Spinal cord (tissue), 9 donors: ENCODE measurements at regions not wholly inside any gene's neighbourhood (a gene's known extent, or its start where the extent isn't known, plus 50 kb on each side); places are given as distances from the start of the nearest gene placed in this dataset.

ENCODE experiments used
- DNase-seq, 6 donors: peaks; one replicate each; pipeline versions ENCODE4 v3.0.0 to v3.0.0-alpha.2; 2013 to 2015; ENCODE audit warnings: low spot score in 6 of 6, low read depth in 4 of 6
- H3K27ac ChIP-seq: one replicate; pipeline ENCODE4 v1.5.1; 2013; ENCODE audit warnings: low read depth, low read length, control low read depth
- H3K27me3 ChIP-seq: one replicate; pipeline ENCODE4 v1.6.1; 2013; ENCODE audit warnings: low read length; ENCODE audit not compliant: control insufficient read depth, insufficient read depth
- H3K36me3 ChIP-seq: one replicate; pipeline ENCODE4 v1.6.1; 2013; ENCODE audit warnings: low read length; ENCODE audit not compliant: control insufficient read depth, insufficient read depth
- H3K4me1 ChIP-seq: one replicate; pipeline ENCODE4 v1.6.1; 2013; ENCODE audit warnings: low read length; ENCODE audit not compliant: control insufficient read depth, insufficient read depth
- H3K4me3 ChIP-seq: one replicate; pipeline ENCODE4 v1.5.1; 2013; ENCODE audit warnings: low read depth, low read length, control low read depth
- H3K9me3 ChIP-seq: one replicate; pipeline ENCODE4 v1.6.1; 2013; ENCODE audit warnings: low read length; ENCODE audit not compliant: control insufficient read depth, insufficient read depth
- WGBS: methylation state at CpG from one replicate; pipeline ENCODE4 v1.1.5; 2013; ENCODE audit warnings: missing lambda C conversion rate; ENCODE audit not compliant: insufficient coverage; 5-methylcytosine and 5-hydroxymethylcytosine counted together
- donor health status: healthy.

DNA sequence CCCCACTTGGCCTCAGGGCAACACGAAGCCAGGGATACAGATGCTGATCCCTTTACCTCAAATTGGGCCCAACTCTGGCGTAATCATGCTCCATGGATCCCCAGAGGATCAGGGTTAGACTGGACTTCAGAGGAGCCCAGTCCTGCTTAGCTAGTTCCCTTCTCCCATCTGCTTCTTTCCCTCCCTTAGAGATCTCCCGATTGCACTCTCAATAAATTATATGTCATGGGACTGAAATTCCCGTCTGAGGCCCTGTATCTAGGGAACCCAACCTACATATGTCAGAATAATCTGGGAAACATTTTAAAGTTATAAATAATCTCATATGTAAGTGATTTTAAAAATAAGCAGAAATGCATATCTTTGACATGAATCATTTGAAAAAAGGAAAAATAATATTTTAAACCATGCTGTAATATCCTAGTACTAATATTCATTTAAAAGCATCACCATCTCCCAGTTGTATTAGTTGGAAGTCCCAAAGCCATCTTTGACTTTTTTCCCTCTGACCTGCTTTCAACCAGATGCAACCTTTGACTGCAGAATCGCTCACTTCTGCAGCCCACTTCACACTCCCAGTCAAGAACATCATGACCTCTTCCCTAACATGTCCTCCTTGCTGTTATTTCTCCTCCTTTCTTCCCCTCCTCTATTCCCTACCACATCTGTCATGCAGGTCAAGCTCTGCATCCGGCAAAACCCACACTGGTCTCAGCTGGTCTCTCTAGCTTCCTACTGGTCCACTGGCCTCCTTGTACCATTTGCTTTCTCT is 393.6 kb downstream of the BTBD3 start:
- Histone ChIP-seq H3K27me3 (no peaks in the 10 kb centered on the region), H3K36me3 (no peaks in the 10 kb centered on the region), H3K4me1 (no peaks in the 10 kb centered on the region), H3K27ac (no peak overlapping the region), H3K9me3 (peaks cover 4% of the 10 kb centered on the region), H3K4me3 (no peak overlapping the region)
- DNase-seq: no peak
- 94% methylated on average over 4 of the region's 6 CpGs for WGBS

DNA sequence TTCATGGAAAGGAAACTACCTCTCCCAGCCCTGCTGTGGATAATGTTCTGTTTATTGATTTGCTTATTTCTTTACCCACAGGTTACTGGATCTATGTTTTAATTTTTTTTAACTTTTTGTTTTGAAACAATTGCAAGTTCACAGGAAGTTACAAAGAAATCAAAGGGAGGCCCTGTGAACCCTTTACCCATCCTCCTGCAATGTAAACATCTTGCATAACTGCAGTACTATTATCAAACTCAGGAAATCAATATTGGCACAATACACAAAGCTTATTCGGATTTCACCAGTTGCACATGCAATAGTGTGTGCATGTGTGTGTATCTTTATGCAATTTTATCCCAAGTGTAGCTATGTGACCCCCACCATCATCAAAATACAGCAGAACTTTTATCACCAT is 398.0 kb downstream of the BTBD3 start:
- Histone ChIP-seq H3K9me3 (no peaks in the 10 kb centered on the region), H3K4me1 (no peaks in the 10 kb centered on the region), H3K27me3 (no peaks in the 10 kb centered on the region), H3K27ac (no peak overlapping the region), H3K36me3 (no peaks in the 10 kb centered on the region), H3K4me3 (no peak overlapping the region)
- DNase-seq: no peak
- no CpG with 5 or more reads among the region's 1 CpG for whole genome bisulfite sequencing

DNA sequence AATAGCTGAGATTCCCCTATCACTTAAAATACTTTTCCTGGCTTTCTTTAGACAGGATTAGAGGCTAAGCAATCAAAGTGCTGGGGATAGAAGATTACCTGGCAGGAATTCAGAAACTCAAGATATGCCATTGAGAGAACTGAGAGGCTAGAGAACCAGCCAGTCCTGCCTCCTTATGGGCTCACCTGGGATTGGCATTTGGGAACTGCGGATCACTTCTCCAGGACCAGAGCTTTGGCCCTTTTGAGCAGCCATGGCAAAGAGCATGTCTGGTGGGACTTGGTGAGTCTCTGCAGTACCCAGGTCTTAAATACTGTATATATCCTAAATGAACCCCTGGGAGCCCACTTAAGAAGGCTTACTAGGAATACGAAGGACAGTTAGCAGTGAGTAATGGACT is 399.1 kb downstream of the BTBD3 start:
- WGBS: 92% methylated on average over 2 of the region's 2 CpGs
- H3K36me3 ChIP-seq: no peaks in the 10 kb centered on the region
- H3K4me3 ChIP-seq: no peak overlapping the region
- peaks cover 2% of the 10 kb centered on the region for H3K4me1 ChIP-seq
- H3K27ac ChIP-seq: no peak overlapping the region
- H3K9me3 ChIP-seq: no peaks in the 10 kb centered on the region
- DNase-seq: no peak
- no peaks in the 10 kb centered on the region for H3K27me3 ChIP-seq

DNA sequence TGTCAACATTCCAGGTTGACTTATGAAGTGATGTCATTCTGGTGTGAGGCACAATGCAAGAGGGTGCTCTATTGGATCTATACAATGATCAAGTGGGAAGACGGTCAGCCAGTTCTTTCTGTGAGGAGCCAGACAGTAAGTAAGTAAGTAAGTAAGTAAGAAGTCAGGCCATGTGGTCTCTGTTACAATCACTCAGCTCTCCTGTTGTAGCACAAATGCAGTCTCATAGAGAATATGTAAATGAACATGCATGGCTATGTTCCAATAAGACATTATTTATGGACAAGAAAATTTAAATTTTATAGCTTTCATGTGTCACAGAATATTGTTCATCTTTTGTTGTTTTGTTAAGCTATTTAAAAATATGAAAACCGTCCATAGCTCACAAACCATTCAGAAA is 399.7 kb downstream of the BTBD3 start:
- H3K4me1 ChIP-seq: peaks cover 3% of the 10 kb centered on the region
- whole genome bisulfite sequencing: 88% methylated on average over 1 of the region's 2 CpGs
- no peak for DNase-seq
- no peaks in the 10 kb centered on the region for H3K36me3 ChIP-seq
- no peaks in the 10 kb centered on the region for H3K9me3 ChIP-seq
- no peak overlapping the region for H3K4me3 ChIP-seq
- H3K27me3 ChIP-seq: no peaks in the 10 kb centered on the region
- no peak overlapping the region for H3K27ac ChIP-seq

DNA sequence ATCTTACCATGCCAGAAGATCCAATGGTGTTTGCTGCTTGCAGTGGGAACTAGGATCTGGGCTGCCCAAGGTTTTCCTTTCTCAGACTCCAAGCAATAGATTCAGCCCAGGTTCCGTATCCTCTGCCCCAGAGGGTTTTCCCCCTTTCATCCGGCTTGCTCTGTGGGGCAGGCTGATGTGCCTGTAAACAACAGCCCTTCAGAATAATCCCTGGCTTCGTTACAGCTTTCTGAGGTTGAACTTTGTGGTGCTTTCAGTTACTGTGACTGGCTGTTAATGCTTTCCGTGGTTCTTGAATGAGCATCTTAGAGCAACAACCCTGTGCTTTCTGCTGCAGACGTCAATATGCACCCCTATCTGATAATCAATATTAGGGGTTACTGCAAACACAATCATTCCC is 400.4 kb downstream of the BTBD3 start:
- Histone ChIP-seq H3K27ac (no peak overlapping the region), H3K4me1 (peaks cover 3% of the 10 kb centered on the region), H3K4me3 (no peak overlapping the region), H3K9me3 (no peaks in the 10 kb centered on the region), H3K27me3 (no peaks in the 10 kb centered on the region), H3K36me3 (no peaks in the 10 kb centered on the region)
- peak in 2 of 6 donors; percentile 25 to 48 for DNase-seq
- WGBS: 44% methylated on average over 4 of the region's 5 CpGs

DNA sequence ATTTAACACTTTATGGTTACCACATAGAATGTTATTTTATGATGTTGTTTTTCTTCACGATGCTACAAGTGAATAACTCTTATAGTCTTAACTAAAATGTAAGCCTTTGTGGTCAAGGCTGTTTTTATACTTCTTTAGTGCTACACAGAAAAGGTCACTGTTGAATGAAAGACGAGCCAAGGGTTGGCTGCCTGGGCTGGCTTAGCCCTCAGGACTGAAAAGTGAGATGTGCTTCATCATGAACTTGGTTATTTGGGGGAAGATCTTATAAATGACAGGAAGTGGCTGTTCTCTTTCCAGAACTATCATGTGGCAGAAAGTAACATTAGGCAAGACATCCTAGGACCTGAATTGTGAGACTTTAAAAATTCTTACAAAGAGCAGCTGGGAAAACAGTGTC is 404.0 kb downstream of the BTBD3 start:
- DNase-seq: no peak
- no peaks in the 10 kb centered on the region for H3K36me3 ChIP-seq
- H3K27me3 ChIP-seq: no peaks in the 10 kb centered on the region
- H3K4me1 ChIP-seq: peaks cover 3% of the 10 kb centered on the region
- no peak overlapping the region for H3K4me3 ChIP-seq
- no peaks in the 10 kb centered on the region for H3K9me3 ChIP-seq
- no CpG with 5 or more reads among the region's 2 CpGs for WGBS
- no peak overlapping the region for H3K27ac ChIP-seq

DNA sequence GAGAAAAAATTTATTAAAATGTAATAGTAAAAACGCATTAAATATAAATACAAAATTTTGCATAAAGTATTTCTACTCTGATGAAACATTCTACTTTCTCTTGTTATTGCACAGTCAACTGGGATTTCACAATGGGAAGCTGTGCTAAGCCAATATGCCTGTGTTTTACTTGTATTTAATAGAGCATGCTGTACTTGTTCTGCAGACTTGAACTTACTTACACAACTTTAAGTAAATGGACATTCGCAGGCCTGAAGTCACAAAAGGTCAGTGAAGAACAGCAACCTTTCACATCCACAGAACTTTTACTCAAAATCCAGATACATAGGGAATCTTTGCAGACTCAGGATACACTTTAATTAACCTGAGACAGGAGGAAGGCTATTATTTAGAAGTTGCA is 409.5 kb downstream of the BTBD3 start:
- H3K9me3 ChIP-seq: no peaks in the 10 kb centered on the region
- H3K36me3 ChIP-seq: no peaks in the 10 kb centered on the region
- no peaks in the 10 kb centered on the region for H3K27me3 ChIP-seq
- no peaks in the 10 kb centered on the region for H3K4me1 ChIP-seq
- no CpG with 5 or more reads among the region's 2 CpGs for WGBS
- H3K4me3 ChIP-seq: no peak overlapping the region
- DNase-seq: no peak
- H3K27ac ChIP-seq: no peak overlapping the region

DNA sequence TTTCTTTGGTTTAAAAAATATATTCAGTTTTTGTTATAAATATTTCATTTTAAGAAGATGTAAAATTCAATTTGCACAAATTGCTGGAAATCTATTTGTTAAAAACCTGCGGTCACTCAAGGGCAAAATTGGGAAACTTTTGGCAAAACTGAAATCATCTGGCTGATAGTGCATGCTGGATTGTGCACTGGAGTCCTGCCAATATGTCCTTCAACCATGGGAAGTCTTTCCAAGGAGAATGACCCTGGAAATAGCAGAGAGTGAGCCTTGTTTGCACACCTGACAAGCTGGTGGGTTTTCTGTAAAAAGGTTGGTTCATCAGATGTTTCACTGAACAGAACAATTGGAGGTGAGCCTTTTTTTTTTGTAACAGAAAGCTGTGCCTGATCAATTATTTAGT is 413.5 kb downstream of the BTBD3 start:
- Histone ChIP-seq H3K4me1 (no peaks in the 10 kb centered on the region), H3K27me3 (no peaks in the 10 kb centered on the region), H3K27ac (no peak overlapping the region), H3K4me3 (no peak overlapping the region), H3K36me3 (no peaks in the 10 kb centered on the region), H3K9me3 (no peaks in the 10 kb centered on the region)
- DNase-seq: no peak
- 90% methylated on average over 1 of the region's 1 CpG for WGBS

DNA sequence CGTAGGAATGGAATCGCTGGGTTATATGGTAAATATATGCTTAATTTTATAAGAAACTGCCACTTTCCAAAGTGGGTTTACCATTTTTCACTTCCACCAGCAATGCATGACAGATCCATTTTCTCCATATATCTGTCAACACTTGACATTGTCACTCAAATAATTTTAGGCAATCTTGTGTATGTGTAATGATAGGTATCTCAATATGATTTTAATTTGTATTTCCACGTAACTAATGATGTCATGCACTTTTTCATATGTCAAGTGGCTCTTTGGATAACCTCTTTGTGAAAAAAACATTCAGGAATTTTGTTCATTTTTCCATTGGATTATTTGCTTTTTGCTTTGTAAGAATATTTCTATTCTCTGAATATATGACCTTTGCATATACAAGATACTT is 419.9 kb downstream of the BTBD3 start:
- WGBS: no CpG with 5 or more reads among the region's 3 CpGs
- no peak for DNase-seq
- no peak overlapping the region for H3K27ac ChIP-seq
- H3K4me3 ChIP-seq: no peak overlapping the region
- no peaks in the 10 kb centered on the region for H3K4me1 ChIP-seq
- no peaks in the 10 kb centered on the region for H3K36me3 ChIP-seq
- no peaks in the 10 kb centered on the region for H3K9me3 ChIP-seq
- H3K27me3 ChIP-seq: no peaks in the 10 kb centered on the region

DNA sequence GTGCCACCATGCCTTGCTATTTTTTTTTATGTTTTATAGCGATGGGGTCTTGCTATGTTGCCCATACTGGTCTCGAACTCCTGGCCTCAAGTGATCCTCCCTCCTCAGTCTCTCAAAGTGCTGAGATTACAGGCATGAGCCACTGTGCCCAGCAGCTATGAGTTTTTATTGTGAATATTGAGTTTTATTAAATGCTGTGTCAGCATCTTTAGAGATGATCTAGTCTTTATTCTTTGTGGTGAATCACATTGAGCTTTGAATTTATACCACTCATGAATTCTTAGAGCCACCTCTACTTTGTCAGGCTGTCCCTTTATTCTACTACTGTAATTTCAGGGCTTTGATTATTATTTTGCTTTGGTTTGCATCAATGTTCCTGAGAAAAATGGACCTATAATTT is 428.3 kb downstream of the BTBD3 start:
- no peaks in the 10 kb centered on the region for H3K36me3 ChIP-seq
- no peaks in the 10 kb centered on the region for H3K9me3 ChIP-seq
- H3K27me3 ChIP-seq: no peaks in the 10 kb centered on the region
- H3K27ac ChIP-seq: no peak overlapping the region
- WGBS: 93% methylated on average over 2 of the region's 2 CpGs
- no peaks in the 10 kb centered on the region for H3K4me1 ChIP-seq
- no peak overlapping the region for H3K4me3 ChIP-seq
- DNase-seq: no peak
